H1 (cell line): ENCODE measurements at regions not wholly inside any gene's neighbourhood (a gene's known extent, or its start where the extent isn't known, plus 50 kb on each side); places are given as distances from the start of the nearest gene placed in this dataset.

Experiments
- CTCF ChIA-PET: fragments of 300-600 bp; sonication (Branson Sonifier 250); formaldehyde crosslinking; loops from one replicate; lab custom pipeline; 2021; ENCODE audit not compliant: partially characterized antibody; lab: Charles Lee
- POLR2A ChIA-PET: fragments of 300-600 bp; sonication (Branson Sonifier 250); formaldehyde crosslinking; loops from one replicate; lab custom pipeline; 2021; ENCODE audit warnings: inconsistent platforms; ENCODE audit not compliant: partially characterized antibody; lab: Charles Lee
- DNase-seq, 2 experiments: peaks; one replicate each; pipeline versions ENCODE4 v3.0.0 to v3.0.0-alpha.2; 2010 to 2022; ENCODE audit warnings: low spot score in 2 of 2, low read depth in 1 of 2, mixed read lengths in 1 of 2
- FAIRE-seq: peaks from 2 replicates; lab custom pipeline; 2011; peaks lifted over from hg19 to GRCh38; lab: Jason Lieb, UNC
- H2AFZ ChIP-seq: 2 replicates; pipeline ENCODE4 v1.8.1; 2012; ENCODE audit warnings: low read length, inconsistent platforms
- H2AK5ac ChIP-seq: 2 replicates; pipeline ENCODE4 v1.6.1; 2013; ENCODE audit warnings: low read depth, low read length
- H2BK120ac ChIP-seq: replicated peaks from 2 replicates; pipeline ENCODE3; 2013; ENCODE audit warnings: low read depth, low read length, inconsistent platforms
- H2BK12ac ChIP-seq: 2 replicates; pipeline ENCODE4 v1.6.1; 2013; ENCODE audit warnings: low read depth, low read length
- H2BK15ac ChIP-seq: 2 replicates; pipeline ENCODE4 v1.6.1; 2013; ENCODE audit warnings: low read length
- H2BK20ac ChIP-seq: 2 replicates; pipeline ENCODE4 v1.6.1; 2013; ENCODE audit warnings: low read length
- H2BK5ac ChIP-seq: 2 replicates; pipeline ENCODE4 v1.6.1; 2013; ENCODE audit warnings: low read depth, low read length
- H3K14ac ChIP-seq: 2 replicates; pipeline ENCODE4 v1.6.1; 2013; ENCODE audit warnings: inconsistent platforms; ENCODE audit not compliant: insufficient read length
- H3K18ac ChIP-seq: 2 replicates; pipeline ENCODE4 v1.6.1; 2013; ENCODE audit warnings: low read length; ENCODE audit errors: extremely low read depth
- H3K23ac ChIP-seq: 2 replicates; pipeline ENCODE4 v1.6.1; 2013; ENCODE audit warnings: inconsistent platforms; ENCODE audit not compliant: insufficient read length
- H3K23me2 ChIP-seq: 2 replicates; pipeline ENCODE4 v1.6.1; 2013; ENCODE audit warnings: low read depth, low read length
- H3K27ac ChIP-seq: 2 replicates; pipeline ENCODE4 v1.6.1; 2011; ENCODE audit warnings: low read depth, low read length, inconsistent platforms
- H3K27me3 ChIP-seq, 4 experiments: replicated peaks in 1 of 4; 1 replicate in 1 of 4; 2 replicates in 3 of 4; pipeline versions ENCODE4 v1.6.1 to v1.8.1; 2011 to 2013; ENCODE audit warnings: low read length in 3 of 4, mild to moderate bottlenecking in 3 of 4, inconsistent platforms in 2 of 4, mixed read lengths in 2 of 4, moderate library complexity in 1 of 4; ENCODE audit not compliant: control insufficient read depth in 3 of 4, insufficient read depth in 3 of 4; ENCODE audit errors: extremely low read depth in 1 of 4
- H3K36me3 ChIP-seq, 4 experiments: 2 replicates each; pipeline versions ENCODE4 v1.6.1 to v1.8.1; 2011 to 2013; ENCODE audit warnings: mild to moderate bottlenecking in 4 of 4, low read length in 3 of 4, moderate library complexity in 2 of 4, control low read depth in 1 of 4, inconsistent platforms in 1 of 4; ENCODE audit not compliant: insufficient read depth in 4 of 4, control insufficient read depth in 2 of 4
- H3K4ac ChIP-seq: replicated peaks from 2 replicates; pipeline ENCODE3; 2013; ENCODE audit warnings: low read length, low read depth, mixed read lengths, inconsistent platforms; ENCODE audit not compliant: insufficient read length
- H3K4me1 ChIP-seq, 4 experiments: replicated peaks in 1 of 4; 1 replicate in 1 of 4; 2 replicates in 3 of 4; pipeline versions ENCODE4 v1.6.1 to v1.8.1; 2011 to 2013; ENCODE audit warnings: low read length in 3 of 4, inconsistent platforms in 2 of 4, mixed read lengths in 1 of 4; ENCODE audit not compliant: insufficient read depth in 4 of 4, control insufficient read depth in 3 of 4
- H3K4me2 ChIP-seq, 2 experiments: 2 replicates each; pipeline versions ENCODE4 v1.6.1 to v1.8.1; 2011 to 2013; ENCODE audit warnings: low read depth in 2 of 2, low read length in 2 of 2, control low read depth in 1 of 2, inconsistent platforms in 1 of 2, mild to moderate bottlenecking in 1 of 2; ENCODE audit not compliant: insufficient read depth in 1 of 2
- H3K4me3 ChIP-seq, 4 experiments: fragments of 200-600, 300-600 bp in 1 of 4; sonication (generic), shearing (Covaris generic), sonication (Bioruptor Twin) in 1 of 4; 2 replicates each; pipeline versions ENCODE4 v1.5.1 to v1.8.1; 2011 to 2016; ENCODE audit warnings: low read length in 4 of 4, low read depth in 3 of 4, control low read depth in 2 of 4, inconsistent platforms in 2 of 4, mild to moderate bottlenecking in 2 of 4, mixed read lengths in 1 of 4, moderate library complexity in 1 of 4; ENCODE audit not compliant: insufficient read depth in 2 of 4; ENCODE audit errors: extremely low read depth in 1 of 4
- H3K56ac ChIP-seq: replicated peaks from 2 replicates; pipeline ENCODE3; 2013; ENCODE audit warnings: low read depth, mild to moderate bottlenecking, mixed read lengths, low read length, inconsistent platforms; ENCODE audit not compliant: insufficient read length
- H3K79me1 ChIP-seq: 2 replicates; pipeline ENCODE4 v1.6.1; 2013; ENCODE audit warnings: low read depth, low read length, control low read depth
- H3K79me2 ChIP-seq, 2 experiments: 2 replicates each; pipeline versions ENCODE4 v1.6.1 to v1.8.1; 2012 to 2013; ENCODE audit warnings: low read length in 2 of 2, mild to moderate bottlenecking in 2 of 2, inconsistent platforms in 1 of 2; ENCODE audit not compliant: insufficient read depth in 2 of 2, control insufficient read depth in 1 of 2
- H3K9ac ChIP-seq, 4 experiments: replicated peaks in 1 of 4; 1 replicate in 1 of 4; 2 replicates in 3 of 4; pipeline versions ENCODE4 v1.6.1 to v1.8.1; 2011 to 2013; ENCODE audit warnings: low read depth in 3 of 4, low read length in 3 of 4, control low read depth in 2 of 4, mild to moderate bottlenecking in 2 of 4, moderate library complexity in 2 of 4, inconsistent platforms in 1 of 4; ENCODE audit errors: extremely low read depth in 1 of 4
- H3K9me3 ChIP-seq, 2 experiments: 2 replicates each; pipeline versions ENCODE4 v1.6.1 to v1.8.1; 2012 to 2013; ENCODE audit warnings: mild to moderate bottlenecking in 2 of 2, moderate library complexity in 2 of 2, control low read depth in 1 of 2, inconsistent platforms in 1 of 2, low read depth in 1 of 2, low read length in 1 of 2, mixed read lengths in 1 of 2; ENCODE audit not compliant: insufficient read depth in 2 of 2
- H4K20me1 ChIP-seq, 2 experiments: replicated peaks in 1 of 2; 2 replicates each; pipeline versions ENCODE3 to v1.8.1; 2011 to 2013; ENCODE audit warnings: inconsistent platforms in 2 of 2, low read length in 2 of 2, mild to moderate bottlenecking in 1 of 2; ENCODE audit not compliant: insufficient read depth in 2 of 2, control insufficient read depth in 1 of 2
- H4K5ac ChIP-seq: 2 replicates; pipeline ENCODE4 v1.6.1; 2013; ENCODE audit warnings: low read length, low read depth, mixed read lengths, inconsistent platforms; ENCODE audit not compliant: insufficient read length
- H4K8ac ChIP-seq: 2 replicates; pipeline ENCODE4 v1.8.0; 2013; ENCODE audit warnings: mild to moderate bottlenecking, moderate library complexity, low read length, inconsistent platforms; ENCODE audit not compliant: insufficient read depth; ENCODE audit errors: extremely low read depth
- H4K91ac ChIP-seq: replicated peaks from 2 replicates; pipeline ENCODE3; 2013; ENCODE audit warnings: low read length, mixed read lengths, inconsistent platforms; ENCODE audit not compliant: insufficient read length
- ASH2L ChIP-seq: fragments of 200-600, 300-600 bp; sonication (generic); IDR thresholded peaks from one replicate; pipeline ENCODE4 v1.7.1; 2017; ENCODE audit warnings: low read length
- BRCA1 ChIP-seq: IDR thresholded peaks from 2 replicates; pipeline ENCODE4 v1.6.1; 2012; ENCODE audit warnings: low read depth, low read length, improper control_type of control experiment
- GTF2F1 ChIP-seq: IDR thresholded peaks from 2 replicates; pipeline ENCODE4 v1.6.1; 2012; ENCODE audit warnings: low read depth, low read length, improper control_type of control experiment, borderline replicate concordance
- NRF1 ChIP-seq: IDR thresholded peaks from 2 replicates; pipeline ENCODE4 v1.6.1; 2011; ENCODE audit warnings: mild to moderate bottlenecking, low read depth, low read length, improper control_type of control experiment
- RAD21 ChIP-seq, 2 experiments: IDR thresholded peaks in 1 of 2; conservative IDR thresholded peaks in 1 of 2; 2 replicates each; pipeline ENCODE4 v1.6.1; 2011; ENCODE audit warnings: low read depth in 2 of 2, low read length in 2 of 2, improper control_type of control experiment in 1 of 2, inconsistent platforms in 1 of 2, mild to moderate bottlenecking in 1 of 2, moderate library complexity in 1 of 2
- RBBP5 ChIP-seq: IDR thresholded peaks from 2 replicates; pipeline ENCODE4 v1.7.1; 2012; ENCODE audit warnings: low read depth, mild to moderate bottlenecking, inconsistent platforms, low read length, moderate library complexity, borderline replicate concordance
- RXRA ChIP-seq: IDR thresholded peaks from 2 replicates; pipeline ENCODE4 v1.6.1; 2011; ENCODE audit warnings: low read depth, mild to moderate bottlenecking, low read length, moderate library complexity; ENCODE audit not compliant: insufficient read depth
- SIN3A ChIP-seq, 2 experiments: IDR thresholded peaks in 1 of 2; conservative IDR thresholded peaks in 1 of 2; 2 replicates each; pipeline ENCODE4 v1.6.1; 2011 to 2012; ENCODE audit warnings: low read length in 2 of 2, improper control_type of control experiment in 1 of 2, low read depth in 1 of 2, mild to moderate bottlenecking in 1 of 2
- SP1 ChIP-seq: IDR thresholded peaks from 2 replicates; pipeline ENCODE4 v1.6.1; 2011; ENCODE audit warnings: low read depth, low read length
- SP2 ChIP-seq: IDR thresholded peaks from 2 replicates; pipeline ENCODE4 v1.6.1; 2012; ENCODE audit warnings: mild to moderate bottlenecking, low read length, inconsistent platforms
- SUZ12 ChIP-seq: fragments of 200-600 bp; sonication (generic); IDR thresholded peaks from 2 replicates; pipeline ENCODE4 v1.6.1; 2012; ENCODE audit warnings: mild to moderate bottlenecking, inconsistent platforms, low read length, moderate library complexity, mixed read lengths
- TAF1 ChIP-seq: IDR thresholded peaks from 2 replicates; pipeline ENCODE4 v1.6.1; 2011; ENCODE audit warnings: mild to moderate bottlenecking, low read depth, low read length
- TAF7 ChIP-seq: optimal IDR thresholded peaks from 2 replicates; pipeline ENCODE3; 2011; ENCODE audit warnings: low read depth, mild to moderate bottlenecking, inconsistent platforms, low read length, moderate library complexity, borderline replicate concordance
- USF2 ChIP-seq: IDR thresholded peaks from 2 replicates; pipeline ENCODE4 v1.6.1; 2011; ENCODE audit warnings: low read length, improper control_type of control experiment
- YY1 ChIP-seq: IDR thresholded peaks from 2 replicates; pipeline ENCODE4 v1.6.1; 2011; ENCODE audit warnings: low read depth, mild to moderate bottlenecking, low read length
- WGBS, 2 experiments: shearing (Covaris generic) in 1 of 2; methylation state at CpG; one replicate each; pipeline versions ENCODE4 v1.1.6 to v1.1.7; 2013 to 2015; ENCODE audit warnings: low lambda C conversion rate in 2 of 2, mixed read lengths in 2 of 2, inconsistent platforms in 1 of 2, low coverage in 1 of 2, missing lambda C conversion rate in 1 of 2; ENCODE audit not compliant: insufficient replicate concordance in 2 of 2, insufficient coverage in 1 of 2, insufficient read length in 1 of 2; ENCODE audit errors: extremely low coverage in 1 of 2, missing lambda C conversion rate in 1 of 2; 5-methylcytosine and 5-hydroxymethylcytosine counted together

GRCh38 chr13:34464011-34464410 is 478.1 kb upstream of the NBEA start:
- Histone ChIP-seq H3K56ac (no peak overlapping the region), H2BK5ac (no peak overlapping the region), H3K23ac (no peak overlapping the region), H4K5ac (no peak overlapping the region), H4K91ac (no peak overlapping the region), H3K18ac (no peak overlapping the region), H4K20me1 (no peaks in the 10 kb centered on the region), H3K23me2 (no peaks in the 10 kb centered on the region), H3K4me1 (no peaks in the 10 kb centered on the region), H3K9ac (no peak overlapping the region), H2BK15ac (no peak overlapping the region), H3K4ac (no peak overlapping the region), H2AFZ (no peak overlapping the region), H3K27ac (no peak overlapping the region), H2BK120ac (no peak overlapping the region), H2BK12ac (no peak overlapping the region), H4K8ac (no peak overlapping the region), H3K36me3 (no peaks in the 10 kb centered on the region), H2AK5ac (no peak overlapping the region), H3K4me2 (no peak overlapping the region), H3K4me3 (no peak overlapping the region), H3K79me1 (no peaks in the 10 kb centered on the region), H2BK20ac (no peak overlapping the region), H3K27me3 (no peaks in the 10 kb centered on the region), H3K79me2 (no peaks in the 10 kb centered on the region), H3K9me3 (no peaks in the 10 kb centered on the region), H3K14ac (no peak overlapping the region)
- DNase-seq (no peak), FAIRE-seq (no peak)
- POLR2A ChIA-PET = no interaction called here
- WGBS, 2 experiments = 73% methylated on average over 3 of the region's 3 CpGs; no CpG with 5 or more reads in 1 of the 2 experiments
- CTCF ChIA-PET = no interaction called here
- TF ChIP-seq TAF1 = no peak
- TF ChIP-seq YY1 = no peak
- TF ChIP-seq ASH2L = no peak
- no peak for TF ChIP-seq RBBP5
- TF ChIP-seq SIN3A (conservative IDR thresholded peaks at IDR 0.05 in 1 of 2, IDR thresholded peaks at IDR 0.05 in 1 of 2; ENCODE audit: low read depth in 1 of 2, low read length in 2 of 2) = no peak
- no peak for TF ChIP-seq RXRA
- TF ChIP-seq RAD21 (IDR thresholded peaks at IDR 0.05 in 1 of 2, conservative IDR thresholded peaks at IDR 0.05 in 1 of 2; ENCODE audit: low read depth in 2 of 2, low read length in 2 of 2) = no peak
- TF ChIP-seq SP1 = no peak
- no peak for TF ChIP-seq GTF2F1
- no peak for TF ChIP-seq USF2
- TF ChIP-seq SUZ12 = no peak
- no peak for TF ChIP-seq SP2
- no peak for TF ChIP-seq TAF7
- no peak for TF ChIP-seq BRCA1
- no peak for TF ChIP-seq NRF1
